GM19193 (cell line): ENCODE measurements at regions not wholly inside any gene's neighbourhood (a gene's known extent, or its start where the extent isn't known, plus 50 kb on each side); places are given as distances from the start of the nearest gene placed in this dataset.

ENCODE experiments used
- POLR2A ChIP-seq: IDR thresholded peaks from 4 replicates; pipeline ENCODE4 v1.6.1; 2011; ENCODE audit not compliant: insufficient read depth, insufficient read length; ENCODE audit errors: extremely low read depth

DNA sequence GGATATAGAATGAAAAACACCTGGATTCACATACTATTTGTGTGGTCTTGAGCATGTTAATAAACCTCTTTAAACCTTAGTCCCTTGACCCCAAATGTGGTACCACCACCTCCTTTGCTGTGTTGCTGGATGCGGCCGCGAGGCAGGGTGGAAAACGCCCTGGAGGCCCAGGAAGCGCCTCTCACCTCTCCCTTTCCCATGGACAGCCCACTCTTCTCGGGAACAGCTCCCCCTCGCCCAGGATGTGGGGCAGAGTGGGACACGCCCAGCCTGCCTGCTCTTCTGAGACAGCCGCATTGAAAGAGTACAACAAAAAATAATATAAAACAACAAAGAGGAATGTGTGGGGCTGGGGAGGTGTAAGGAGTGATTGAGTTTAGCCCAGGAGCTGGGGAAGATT is 549.0 kb upstream of the ID2 start:
- no peak for TF ChIP-seq POLR2A

DNA sequence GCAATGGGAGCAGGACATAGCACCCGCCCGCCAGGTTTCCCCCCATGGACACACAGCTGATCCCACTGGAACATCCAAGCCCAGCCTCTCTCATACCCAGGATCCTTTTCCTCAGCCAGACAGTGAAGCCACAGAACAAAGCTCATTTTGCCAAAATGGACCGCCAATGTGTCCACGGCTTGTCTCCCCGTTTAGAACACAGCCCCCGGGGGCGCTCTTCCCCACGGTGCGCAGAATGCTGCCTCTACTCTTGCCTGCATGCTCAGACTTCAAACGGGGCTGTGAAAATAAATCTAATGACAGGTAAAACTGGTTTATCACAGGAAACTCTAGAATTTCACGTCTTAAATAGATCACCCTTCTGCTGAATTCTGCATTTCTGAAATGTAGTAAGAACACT is 548.5 kb upstream of the ID2 start:
- no peak for TF ChIP-seq POLR2A

DNA sequence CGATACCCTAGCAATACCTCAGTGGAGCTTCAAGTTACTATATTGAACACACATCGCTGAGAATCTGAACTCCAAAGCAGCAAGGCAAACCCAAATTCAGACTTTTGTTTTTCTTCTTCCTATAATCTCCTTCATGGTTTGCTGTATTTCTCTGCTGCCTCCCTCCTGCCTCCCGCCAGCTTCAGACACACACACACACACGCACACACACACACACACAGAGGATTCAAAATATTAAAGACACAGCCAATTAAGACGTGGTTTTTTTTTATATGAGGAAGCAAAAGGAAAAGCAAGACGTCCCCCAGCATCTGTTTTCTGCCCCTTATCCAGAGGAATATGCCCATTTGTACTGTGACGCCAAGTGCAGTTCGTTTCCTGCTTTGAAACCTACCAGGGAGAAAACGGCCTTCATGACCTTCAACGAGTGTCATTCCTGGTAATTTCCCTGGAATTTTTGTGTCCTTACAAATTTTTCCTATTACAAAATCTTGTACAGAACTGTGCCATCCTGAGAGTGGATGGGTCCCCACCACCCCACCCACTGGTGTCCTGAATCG is 547.9 kb upstream of the ID2 start:
- no peak for TF ChIP-seq POLR2A

DNA sequence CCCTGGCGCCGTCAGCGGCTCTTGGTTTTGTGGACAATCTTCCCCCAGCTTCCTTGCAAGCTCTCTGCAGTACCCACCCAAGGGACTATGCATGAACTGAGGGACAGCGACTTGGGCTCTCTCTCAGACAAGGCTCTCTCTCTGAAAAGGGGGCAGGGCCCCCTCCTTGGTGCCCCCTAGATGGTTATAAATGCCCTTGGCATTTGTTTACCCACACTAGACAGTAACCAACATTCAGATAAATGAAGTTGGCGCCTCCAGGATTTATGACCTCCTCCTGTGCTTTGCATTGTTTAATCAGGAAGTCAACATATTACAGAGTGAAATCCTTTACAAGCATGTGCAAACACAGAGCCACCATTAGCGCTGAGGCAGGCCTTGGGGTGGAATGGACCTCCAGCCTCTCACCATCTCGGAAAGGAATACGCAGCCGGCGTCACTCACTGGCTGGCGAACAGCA is 547.4 kb upstream of the ID2 start:
- TF ChIP-seq POLR2A, result no peak

DNA sequence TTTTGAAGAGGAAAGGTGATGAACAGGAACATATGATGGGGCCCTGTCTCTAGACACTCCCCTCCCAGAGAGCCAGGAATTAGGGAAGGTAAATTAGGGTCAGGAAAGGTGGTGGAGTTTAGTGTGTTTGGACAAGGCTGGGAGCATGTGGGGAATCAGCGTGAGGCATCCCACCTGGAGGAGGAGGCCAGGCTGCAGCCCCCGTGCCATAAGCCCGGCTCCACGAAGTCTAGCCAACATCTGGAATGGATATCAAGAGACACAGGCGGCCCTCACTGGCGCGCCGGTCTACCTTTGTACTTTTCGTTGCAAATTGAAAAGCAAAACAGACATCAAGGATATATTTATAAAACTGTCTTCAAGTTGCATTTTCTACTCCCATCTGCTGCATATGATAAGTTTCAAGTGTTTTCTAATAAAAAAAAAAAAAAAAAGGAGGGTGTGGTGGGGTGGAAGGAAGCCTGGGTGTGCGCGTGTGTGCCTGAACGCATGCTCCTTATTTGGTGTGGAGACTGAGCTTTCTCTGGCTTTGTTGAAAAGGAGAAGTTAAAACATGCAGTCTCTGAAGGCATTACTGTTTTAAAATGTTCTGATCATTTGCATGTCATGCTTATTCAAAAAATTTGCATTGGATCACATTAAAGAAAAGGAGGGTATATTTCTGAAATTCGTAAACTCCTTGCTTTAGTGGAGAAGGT is 546.7 kb upstream of the ID2 start:
- no peak for TF ChIP-seq POLR2A

DNA sequence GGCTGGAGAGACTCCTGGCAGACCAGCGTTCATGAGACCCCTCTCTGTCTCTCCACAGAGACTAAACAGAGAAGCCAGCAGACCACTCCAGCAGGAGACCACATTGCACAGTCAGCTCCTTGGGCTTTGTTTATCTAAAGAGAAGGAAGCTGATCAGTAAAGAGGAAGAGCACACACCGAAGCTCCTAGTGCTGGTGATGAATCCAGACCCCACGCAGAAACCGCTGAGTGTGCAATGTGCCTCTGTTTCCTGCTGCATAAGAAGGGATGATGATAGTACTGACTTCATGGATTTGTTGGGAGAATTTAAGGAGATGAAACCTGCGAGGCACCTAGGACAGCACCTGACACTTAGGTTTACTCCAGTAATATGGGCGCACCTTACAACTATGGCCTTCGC is 544.1 kb upstream of the ID2 start:
- no peak for TF ChIP-seq POLR2A

DNA sequence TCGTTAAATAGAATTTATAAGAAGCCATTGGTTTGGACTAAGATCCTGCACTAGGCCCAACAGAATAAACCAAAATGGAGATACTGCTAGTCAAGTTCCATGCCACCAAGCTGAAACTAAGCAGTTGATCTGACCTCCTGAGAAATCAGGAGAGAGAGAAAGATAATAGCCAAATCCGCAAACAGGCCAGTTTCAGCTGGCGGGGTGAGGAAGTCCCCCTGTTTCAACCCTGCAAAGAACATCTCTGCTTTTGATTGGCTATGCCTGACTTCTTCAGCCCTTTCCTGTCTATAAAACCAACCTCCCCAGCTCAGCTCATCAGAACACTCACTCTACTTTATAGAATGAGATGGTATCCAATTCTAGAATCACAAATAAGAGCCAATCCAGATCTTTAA is 543.3 kb upstream of the ID2 start:
- no peak for TF ChIP-seq POLR2A

DNA sequence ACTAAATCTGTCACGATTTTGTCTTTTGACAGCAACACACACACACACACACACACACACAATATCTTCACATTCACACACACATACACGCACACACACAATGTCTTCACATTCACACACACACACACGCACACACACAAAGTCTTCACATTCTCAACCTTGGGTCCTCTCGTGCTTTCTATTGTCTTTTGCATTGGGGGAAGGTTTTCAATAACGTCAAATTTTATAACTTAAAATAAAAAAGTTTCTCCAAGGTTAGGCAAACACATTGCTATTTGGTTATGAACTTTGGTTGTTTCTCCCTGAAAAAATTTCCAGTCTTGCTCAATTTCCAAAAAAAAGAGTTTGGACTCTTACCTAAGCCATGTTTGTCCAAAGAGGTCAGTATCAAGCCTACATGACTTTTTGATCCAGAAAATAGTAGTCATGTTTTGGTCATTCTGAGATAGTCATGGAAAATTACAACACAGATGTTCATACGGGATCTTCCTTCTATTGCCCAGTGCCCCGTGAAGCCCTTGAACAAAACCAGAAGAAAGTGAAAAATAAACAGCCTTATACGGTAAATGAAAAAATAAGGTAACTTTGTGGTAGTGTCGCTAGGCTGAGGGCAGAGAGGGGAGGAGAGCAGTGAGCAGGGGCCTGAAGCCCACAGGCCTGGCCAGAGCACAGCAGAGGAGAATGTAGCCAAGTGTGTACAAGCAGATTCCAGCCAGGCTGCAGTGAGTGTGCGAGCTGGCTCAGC is 542.8 kb upstream of the ID2 start:
- no peak for TF ChIP-seq POLR2A

DNA sequence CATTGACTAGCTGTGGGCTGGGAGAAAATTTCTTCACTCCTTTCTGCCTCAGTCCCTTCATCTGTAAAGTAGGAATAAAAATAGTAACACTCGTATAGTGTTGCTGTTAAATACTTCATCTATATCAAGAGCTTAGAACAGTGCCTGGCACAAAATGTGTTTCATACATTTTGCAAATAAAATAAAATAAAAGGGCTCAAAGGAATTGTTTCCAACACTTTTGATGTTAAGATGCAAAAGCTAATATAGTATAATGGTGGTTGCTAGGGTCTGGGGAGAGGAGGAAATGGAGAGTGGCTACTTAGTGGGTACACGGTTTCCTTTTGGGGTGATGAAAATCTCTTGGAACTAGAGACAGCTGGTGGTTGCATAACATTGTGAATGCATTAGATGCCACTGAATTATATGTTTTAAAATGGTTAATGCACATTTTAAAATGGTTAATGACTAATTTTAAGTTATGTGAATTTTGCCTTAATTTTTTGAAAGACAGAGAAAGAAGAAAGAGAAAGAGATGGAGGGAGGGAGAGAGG is 542.1 kb upstream of the ID2 start:
- TF ChIP-seq POLR2A, result no peak

DNA sequence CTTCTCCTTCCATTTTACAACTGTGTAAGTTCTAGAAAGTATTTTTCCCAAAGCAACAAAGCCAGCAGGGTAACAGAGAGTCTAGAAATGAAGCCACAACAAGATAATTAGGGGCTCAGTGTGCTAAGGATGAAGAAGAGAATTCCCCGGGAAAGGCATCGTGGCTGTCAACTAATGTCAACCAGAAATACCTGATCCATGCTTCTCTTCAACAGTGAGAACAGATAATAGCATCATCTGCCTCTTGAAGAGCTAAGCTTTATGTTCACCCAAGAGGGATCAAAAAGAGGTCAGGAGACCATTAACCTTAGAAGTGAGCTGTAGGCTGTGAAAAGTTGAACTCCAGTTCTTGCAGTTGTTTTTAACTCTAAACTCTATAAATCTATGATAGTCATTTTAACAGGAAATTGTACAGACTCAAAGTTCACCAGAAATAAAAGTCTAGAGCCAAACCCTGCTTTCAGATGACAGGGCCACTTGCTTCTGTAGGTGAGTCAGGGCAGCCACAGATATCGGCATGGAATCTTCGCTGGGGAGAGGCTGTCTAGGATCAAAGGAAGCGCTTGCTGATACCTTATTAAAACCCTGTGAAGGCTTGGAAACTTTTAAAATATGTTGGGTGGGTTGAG is 540.7 kb upstream of the ID2 start:
- no peak for TF ChIP-seq POLR2A

DNA sequence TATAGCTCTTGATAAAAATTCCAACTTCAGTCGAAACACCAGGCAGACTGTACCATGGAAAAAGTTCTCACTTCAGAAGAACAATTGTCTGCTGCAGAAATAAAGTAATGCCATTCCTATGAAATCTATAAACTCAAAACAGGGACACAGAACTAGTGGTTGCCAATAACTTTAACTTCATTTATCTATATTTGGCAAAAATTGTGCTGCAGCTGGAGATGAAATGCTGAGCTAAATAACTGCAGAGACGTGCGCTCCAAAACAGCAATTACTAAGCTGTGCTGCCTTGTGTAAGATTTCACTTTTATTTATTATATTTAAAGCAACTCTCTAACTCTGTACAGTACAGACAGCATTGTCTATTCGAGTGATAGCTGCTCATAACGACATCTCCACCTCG is 540.1 kb upstream of the ID2 start:
- TF ChIP-seq POLR2A, result no peak

DNA sequence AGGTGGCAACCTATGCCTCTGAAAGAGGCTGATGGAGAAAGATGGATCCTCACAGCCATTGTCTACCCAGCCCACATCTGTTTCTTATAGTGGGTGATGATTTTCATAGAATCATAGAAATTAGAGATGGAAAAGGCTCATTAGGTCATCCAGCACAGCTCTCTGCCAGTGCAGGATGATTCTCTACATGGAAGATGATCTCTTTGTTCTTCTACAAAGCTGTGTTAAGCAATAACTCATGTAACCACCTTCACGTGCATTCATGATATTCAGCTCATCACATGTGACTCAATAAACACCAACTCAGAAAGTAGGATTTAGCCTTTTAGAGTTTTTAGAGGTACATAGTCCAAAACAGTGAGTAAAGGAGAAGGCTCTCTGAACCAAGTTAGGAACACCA is 539.4 kb upstream of the ID2 start:
- TF ChIP-seq POLR2A, result no peak

DNA sequence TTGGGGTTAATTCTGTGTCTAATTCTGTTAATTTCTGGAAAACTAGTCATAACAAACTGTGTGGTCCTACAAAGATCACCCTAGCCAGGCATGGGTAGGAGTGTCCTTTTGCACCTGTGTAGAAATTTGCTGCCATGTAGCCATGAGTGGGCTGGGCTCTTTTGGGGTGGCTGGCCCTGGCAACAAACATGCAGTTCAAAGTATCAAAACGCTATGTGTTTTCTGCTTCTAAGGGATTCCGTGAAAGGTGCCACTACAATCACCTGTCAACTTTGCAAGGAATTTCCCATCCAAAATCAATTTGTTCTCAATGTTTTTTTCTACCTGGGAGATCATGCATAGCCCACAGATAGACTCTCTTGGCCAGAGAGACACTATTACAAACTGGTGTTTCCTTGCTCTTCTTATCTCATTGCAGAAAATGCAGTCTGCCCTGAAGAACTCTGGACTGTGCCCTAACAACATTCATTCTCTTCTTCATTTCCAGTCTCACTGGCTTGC is 537.7 kb upstream of the ID2 start:
- TF ChIP-seq POLR2A, result no peak

DNA sequence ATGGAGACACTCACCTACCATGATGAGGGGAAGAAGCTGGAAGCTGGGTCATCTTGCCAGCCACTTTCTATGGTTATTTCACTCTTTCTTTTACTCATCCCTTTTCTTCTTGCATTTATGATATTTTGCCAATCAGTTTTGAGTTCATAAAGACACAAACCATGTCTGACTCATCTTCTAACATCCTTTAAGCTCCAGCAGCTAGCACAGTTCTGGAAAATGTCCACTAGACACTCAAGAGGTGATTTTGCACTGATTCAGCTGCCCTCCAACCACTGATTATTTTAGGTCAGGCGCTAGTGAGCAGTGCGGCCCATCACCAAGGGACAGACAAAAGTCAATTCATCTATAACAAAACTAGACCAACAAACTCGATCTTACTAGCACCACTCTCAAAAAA is 537.1 kb upstream of the ID2 start:
- TF ChIP-seq POLR2A, result no peak

DNA sequence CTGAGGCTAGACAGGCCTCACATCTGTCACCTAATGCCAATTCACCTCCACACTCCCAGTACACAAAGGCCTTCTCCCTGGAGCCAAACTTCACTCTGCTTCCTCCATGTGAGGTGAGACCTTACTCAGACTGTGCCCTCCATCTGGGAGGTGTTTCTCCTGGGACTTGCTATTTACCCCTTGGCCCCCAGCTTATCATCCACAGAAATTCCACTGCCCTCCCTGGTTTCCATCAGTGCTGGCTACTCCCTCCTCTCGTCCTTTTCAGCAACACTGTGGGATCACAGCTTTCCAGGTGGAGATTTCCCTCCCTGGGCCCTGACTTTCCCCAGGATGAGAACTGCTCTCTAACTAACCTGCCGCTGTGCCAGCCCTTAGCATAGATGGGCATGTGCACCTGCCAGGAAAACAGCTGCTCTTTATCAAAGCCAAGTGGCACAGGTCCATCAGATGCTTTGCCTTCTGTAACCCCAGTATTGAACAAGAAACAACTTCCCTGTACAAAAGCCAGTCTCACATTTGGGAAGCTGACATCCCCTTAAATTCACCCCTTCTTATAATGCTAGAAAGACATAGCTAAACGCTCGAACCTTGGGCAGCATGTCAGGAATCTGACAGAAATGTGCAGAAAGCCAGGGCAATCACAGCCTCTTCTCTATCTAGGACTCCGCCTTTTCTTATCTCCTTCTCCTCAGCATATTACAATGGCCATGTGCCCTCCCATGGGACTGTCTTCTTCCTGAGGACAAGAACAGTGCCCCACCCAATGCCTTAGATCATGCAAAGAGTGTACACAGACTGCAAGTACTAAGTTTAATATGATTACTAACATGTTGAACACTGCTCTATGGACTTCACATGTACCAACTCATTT is 535.5 kb upstream of the ID2 start:
- no peak for TF ChIP-seq POLR2A
